ENCODE measurements at regions not wholly inside any gene's neighbourhood (a gene's known extent, or its start where the extent isn't known, plus 50 kb on each side); places are given as distances from the start of the nearest gene placed in this dataset.

DNA sequence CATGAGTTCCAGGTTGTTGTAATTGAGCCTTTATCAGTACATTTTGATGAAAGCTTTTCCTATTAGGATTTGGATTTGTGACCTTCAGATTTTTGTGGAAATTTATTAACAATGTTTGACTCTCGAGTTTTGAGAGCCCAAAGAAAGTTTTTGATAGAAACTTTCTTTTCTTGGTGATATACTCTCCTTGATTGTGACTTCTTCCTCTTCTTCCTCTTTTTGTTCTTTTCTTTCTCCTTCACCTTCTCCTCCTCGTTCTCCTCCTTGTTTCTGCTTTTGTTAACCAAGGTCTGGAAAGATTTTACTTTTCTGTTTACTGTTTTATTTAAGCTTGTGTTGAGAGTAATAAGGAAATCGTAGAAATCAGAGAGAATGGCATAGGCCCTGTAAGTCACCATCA, 182.4 kb downstream of the TRIM27 start:
- no peak for DNase-seq

DNA sequence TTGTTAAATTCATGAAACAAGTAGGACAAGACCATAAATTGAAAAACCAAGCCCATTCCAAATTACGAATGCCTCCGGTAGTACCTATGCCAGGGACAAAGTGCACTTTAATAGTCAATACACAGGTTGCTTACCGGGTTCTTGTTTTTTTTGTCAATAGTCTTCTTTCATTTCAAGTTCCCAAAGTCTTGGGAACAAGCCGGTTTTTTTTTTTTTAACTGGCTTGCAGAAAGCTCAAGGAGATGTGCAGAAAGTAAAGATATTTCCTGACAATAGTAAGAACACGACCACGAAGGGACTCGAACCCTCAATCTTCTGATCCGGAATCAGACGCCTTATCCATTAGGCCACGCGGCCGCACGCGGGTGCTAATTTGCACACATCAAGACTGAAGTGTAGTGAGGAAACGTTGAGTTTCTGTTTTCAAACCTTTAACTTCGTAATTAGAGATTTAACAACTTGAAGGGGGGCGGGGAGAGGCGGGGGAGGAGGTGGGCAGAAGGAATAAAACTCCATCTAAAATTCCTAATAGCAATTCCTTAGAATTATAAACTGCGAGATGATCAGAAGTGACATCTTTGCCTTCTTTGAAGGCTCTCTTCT, 181.0 kb downstream of the TRIM27 start:
- no peak for DNase-seq

DNA sequence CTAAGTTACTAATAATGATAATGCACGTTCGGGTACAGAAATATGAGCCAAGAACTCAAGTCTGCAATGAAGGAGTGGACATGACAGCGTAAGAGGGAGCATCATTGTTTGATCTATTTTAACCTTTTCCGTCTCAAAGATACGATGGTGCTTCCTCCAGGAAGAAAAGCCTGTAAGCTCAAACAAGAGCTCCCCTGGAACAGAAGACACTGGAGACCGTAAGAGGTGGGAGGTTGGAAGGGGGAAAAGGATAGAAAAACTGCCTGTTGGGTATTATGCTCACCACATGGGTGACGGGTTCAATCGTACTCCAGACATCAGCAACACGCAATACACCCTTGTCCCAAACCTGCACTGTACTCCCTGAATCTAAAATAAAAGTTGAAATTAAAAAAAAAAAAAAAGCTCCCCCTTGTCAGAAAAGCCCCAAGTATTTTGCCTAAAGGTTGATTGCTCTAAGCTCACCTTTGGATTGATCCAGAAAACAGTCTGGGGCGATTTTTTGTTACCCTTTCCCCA, 180.5 kb downstream of the TRIM27 start:
- DNase-seq, result no peak

- DNase-seq, result no peak
Measured at GRCh38 chr6:28747083-28747630, 176.6 kb downstream of the TRIM27 start.

DNA sequence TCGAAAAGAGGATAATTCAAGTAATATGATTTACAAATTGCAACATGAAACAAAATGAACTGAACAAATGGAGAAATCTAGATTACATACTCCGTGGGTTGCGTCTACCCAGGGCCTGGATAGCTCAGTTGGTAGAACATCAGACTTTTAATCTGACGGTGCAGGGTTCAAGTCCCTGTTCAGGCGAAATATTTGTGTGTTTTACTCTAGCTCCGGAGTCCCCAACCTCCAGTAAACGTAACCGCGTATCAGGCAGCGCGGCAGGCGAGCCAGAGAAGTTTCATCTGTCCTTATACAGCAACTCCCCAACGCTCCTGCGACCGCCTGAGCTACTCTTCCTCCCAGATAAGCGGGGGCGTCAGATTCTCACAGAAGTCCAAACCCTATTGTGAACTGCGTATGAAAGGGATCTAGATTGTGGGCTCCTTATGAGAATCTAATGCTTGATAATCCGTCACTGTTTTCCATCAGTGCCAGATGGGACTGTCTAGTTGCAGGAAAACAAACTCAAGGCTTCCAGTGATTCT, 176.1 kb downstream of the TRIM27 start:
- no peak for DNase-seq

DNA sequence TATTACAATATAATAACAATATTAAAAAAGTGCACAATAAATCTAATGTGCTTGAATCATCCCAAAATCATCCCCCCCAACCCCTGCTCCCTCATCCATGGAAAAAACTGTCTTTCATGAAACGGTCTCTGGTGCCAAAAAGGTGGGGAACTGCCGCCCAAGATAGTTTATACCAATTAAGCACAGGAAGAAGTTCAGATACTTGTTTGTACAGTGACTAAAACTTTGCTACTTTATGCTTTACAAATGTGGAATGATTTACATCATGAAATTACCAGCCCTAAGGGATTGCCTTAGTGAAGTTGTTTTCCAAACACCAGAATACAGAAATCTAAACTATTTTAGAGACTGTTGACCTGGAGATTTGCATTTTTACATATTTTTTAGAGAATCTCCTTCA, 175.6 kb downstream of the TRIM27 start:
- no peak for DNase-seq

DNA sequence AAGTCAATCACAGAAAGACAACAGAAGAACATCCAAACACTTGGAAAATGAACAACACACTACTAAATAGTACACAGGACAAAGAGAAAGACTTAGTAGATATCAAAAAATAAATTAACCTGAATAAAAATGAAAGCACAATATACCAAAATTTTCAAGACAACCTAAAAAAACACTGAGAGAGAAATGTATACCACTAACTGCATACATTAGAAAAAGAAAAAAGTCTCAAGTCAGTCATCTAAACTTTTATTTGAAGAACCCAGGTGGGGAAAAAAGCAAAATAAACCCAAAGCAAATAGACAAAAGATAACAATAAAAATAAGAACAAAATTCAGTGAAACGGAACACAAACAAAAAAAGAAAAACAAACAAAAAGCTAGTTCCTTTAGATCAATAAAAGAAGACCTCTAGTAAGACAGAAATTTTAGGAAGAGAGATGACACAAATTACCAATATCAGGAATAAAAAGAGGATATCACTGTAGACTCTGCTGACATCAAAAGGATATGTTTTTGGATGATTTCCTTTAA, 172.8 kb downstream of the TRIM27 start:
- DNase-seq, result no peak

GRCh38 chr6:28751514-28751913, 172.3 kb downstream of the TRIM27 start:
- DNase-seq, result no peak

GRCh38 chr6:28751963-28752350, 171.8 kb downstream of the TRIM27 start:
- DNase-seq, result no peak

GRCh38 chr6:28757429-28758045, 166.2 kb downstream of the TRIM27 start:
- no peak for DNase-seq

DNA sequence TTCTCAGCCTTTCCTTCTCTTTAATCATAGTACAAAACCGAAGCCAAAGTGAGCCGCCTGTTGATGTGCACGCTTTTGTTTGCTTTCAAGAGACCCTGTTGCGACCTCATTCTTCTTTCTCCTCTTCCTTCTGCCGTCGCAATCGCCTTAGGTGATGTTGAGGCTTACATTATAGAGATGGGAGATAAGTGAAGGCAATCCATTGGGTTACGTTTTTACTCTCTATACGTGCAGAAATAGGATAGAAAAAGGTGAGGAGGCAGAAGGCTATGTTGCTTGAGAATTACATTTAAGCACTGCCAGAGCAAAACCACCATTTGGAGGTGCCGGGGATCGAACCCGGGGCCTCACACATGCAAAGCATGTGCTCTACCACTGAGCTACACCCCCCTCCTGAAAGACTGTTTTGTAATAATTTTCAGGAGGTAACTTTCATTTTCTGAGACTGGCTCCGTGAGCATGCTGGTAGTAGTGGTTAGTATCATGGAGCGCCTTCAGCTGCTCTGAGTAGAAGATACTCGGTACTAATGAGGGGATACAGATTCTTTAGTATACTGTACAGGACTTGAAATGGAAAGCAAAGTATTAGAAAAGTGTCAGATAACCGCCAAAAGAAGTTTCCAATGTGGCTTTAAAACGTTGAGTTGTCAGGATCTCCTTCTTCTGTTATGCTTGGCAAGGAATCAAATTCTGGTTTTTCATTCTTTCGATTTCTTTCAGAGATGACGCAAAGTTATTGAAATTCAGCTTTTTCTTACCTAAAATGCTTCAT, 165.6 kb downstream of the TRIM27 start:
- DNase-seq, result no peak

- no peak for DNase-seq
Measured at GRCh38 chr6:28758818-28759235, 165.0 kb downstream of the TRIM27 start.

- no peak for DNase-seq
Measured at GRCh38 chr6:28764014-28764723, 159.6 kb downstream of the TRIM27 start.

DNA sequence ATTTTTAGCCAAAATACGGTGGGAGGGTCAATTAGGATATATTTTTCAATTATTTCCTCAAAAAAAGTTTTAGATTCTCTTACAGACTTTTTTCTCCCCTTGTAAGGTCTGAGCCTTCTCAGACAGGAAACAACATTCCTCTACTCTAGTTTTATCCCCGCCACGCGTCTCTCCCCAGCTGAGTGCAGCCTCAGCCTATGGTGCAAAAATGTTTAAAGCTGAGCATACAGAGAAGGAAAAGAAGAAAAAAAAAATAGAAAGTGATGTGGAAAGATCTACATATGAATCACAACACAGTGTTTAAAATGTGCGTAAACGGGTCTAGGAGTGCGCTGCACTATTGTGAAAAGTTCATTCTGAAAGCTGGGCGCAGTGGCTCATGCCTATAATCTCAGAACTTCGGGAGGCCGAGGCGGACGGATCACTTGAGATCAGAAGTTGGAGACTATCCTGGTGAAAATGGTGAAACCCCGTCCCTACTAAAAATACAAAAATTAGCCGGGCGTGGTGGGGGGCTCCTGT, 159.0 kb downstream of the TRIM27 start:
- no peak for DNase-seq

DNA sequence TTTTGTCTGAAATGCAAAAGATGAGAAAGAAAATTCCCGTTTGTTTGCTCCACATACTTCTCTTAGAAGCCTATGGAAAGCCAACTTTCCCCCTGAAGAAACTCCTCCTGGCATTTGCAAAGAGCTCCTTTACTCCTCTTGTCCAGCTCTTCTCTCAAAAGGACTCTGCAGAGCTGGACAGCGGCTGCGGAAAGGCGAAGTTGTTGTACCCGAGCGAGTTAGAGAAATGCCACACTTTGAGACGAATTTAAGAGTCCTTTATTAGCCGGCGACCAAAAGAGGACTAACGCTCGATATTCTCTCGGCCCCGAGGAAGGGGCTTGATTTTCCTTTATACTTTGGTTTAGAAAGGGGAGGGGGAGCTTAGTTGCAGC, 157.8 kb downstream of the TRIM27 start:
- DNase-seq, result no peak

DNA sequence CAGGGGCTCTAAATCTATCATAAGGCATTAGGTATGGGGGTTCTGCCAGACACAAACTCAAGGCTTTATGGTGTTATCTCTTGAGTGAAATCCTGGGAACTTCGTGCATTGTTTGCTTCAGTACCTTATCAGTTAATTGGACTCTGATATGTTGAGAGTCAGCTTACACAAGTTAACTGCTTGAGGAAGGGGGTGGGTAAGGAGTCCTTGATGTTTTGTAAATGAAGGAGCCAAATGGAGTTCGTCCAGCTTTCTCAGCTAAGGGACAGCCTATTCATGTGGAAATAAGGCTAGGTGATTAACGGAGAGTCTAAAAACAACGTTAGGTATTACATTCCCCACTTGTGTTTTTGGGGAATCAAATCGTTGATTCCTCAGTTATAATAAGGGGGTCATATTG, 157.4 kb downstream of the TRIM27 start:
- no peak for DNase-seq

GRCh38 chr6:28767133-28767532, 156.7 kb downstream of the TRIM27 start:
- DNase-seq, result no peak

DNA sequence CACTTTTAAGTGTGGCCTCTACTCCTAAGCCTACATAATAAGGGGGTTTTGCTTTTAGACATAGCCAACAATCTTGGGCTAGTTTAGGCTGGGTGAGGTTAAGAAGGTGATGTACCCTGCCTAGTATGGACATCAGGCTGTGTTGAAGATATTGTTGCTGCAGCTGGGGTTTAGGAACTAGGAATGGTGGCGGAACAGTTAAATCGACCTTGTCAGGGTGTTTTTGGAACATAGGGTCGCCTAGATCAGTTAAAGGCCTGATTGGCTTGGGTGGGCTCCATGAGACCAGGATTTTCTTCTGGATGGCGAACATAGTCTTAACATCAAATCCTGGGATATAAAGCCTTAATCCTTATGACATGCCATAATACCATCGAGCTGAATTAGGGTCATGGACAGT, 156.1 kb downstream of the TRIM27 start:
- DNase-seq, result no peak

DNA sequence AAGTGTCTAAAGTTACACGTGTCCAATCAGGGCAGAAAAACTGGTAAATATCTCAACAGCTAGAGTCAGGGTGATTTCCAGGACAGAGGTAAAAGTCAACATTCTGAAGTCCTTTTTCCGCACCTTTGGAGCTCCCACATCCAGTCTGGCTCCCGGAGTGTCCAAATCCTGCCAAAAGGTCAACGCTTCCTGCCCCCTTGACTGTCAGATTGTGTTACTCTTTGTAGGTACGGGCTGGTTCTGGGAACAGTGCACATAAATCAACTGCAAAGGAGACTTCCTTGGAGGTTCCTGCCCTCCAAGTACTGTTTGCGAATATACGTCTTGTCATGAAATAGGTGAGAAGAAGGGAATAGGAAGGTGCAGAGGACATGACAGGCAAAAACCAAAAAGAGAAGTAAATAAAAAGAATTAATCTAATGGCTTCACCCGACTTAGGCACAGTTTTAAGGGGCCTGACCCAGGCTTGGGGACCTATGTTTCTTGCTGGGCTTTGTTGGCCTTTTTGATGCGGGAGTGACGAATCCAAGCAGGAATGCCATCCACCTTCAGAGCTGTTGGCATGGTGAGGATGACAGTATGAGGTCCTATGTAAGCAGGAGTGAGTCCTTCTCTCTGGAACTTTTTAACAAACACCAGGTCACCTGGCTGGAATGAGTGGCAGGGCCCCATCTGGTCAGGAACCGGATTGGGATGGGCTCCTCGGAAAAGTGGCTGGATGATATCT, 155.4 kb downstream of the TRIM27 start:
- no peak for DNase-seq

DNA sequence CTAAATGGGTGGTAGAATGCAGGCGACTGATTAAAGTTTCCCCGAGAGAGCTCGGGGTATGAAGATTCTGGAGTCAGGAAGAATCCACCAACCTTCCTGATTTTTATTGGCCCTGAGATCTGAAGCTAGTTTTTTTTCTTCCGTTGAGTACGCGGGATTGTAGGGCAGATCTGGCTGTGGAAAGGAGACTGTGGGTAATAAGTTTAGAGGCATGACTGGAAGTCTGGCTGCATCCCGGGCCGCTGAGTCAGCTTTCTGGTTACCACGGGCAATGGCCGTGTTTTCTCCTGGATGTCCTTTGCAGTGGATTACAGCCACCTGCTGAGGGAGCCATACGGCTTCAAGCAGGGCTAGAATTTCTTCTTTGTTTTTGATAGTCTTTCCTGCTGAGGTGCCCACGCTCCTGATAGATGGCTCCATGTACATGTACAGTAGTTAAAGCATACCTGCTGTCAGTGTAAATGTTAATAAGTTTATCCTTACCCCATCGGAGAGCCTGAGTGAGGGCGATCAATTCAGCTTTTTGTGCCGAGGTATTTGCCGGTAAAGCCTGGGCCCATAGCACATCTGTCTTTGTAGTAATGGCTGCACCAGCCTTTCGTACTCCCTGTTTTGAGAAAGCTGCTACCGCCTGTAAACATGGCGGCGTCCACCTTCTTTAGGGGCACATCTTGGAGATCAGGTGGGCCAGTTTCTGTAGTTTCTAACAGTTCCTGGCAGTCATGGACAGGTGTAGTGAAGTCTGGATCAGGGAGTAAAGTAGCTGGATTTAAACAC, 154.0 kb downstream of the TRIM27 start:
- no peak for DNase-seq

DNA sequence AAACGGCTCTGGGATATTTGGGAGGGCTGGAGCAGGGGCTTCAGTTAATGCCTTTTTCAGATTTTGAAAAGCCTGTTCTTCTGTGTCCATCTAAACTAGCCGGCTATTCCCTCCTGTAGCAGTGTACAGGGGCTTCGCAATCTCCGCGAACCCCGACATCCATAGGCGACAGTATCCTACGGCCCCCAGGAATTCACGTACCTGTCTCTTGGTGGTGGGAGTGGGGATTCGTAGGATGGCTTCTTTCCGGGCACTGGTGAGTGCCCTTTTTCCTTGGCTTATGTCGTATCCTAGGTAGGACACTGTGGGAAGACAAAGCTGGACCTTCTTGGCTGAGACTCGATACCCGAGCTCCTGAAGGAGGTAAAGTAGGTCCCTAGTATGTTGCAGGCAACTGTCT, 153.1 kb downstream of the TRIM27 start:
- no peak for DNase-seq
